ENCODE measurements at regions not wholly inside any gene's neighbourhood (a gene's known extent, or its start where the extent isn't known, plus 50 kb on each side); places are given as distances from the start of the nearest gene placed in this dataset.

DNA sequence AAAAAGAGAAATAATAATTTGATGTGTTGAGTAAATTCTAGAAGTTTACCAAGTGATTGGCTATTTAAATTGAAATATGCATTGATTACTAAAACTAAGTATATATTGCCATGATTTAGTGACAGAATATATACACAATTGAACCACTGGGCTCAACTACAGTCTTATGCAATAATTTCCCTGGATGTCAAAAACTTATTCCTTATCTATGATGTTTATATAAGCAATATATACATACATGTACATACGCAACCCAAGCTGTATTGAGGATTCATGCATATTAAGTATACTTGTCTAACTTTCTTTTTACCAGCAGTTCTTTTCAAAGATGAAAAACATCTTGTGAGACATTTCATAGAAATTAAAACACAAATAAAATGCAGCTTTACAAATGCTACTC is 165.8 kb downstream of the ZIC4 start:
- BruUV-seq (replicated peaks): no TSS peak

More for the DNA sequence above, 165.8 kb downstream of the ZIC4 start:
- H3K79me2 ChIP-seq (ENCODE audit: control insufficient read depth, insufficient read depth, low read length): no peaks in the 10 kb centered on the region
- DNase-seq (ENCODE audit: low read depth, low spot score) (no peak), FAIRE-seq (no peak), ATAC-seq (no peak)
- 88% methylated on average over 1 of the region's 1 CpG for WGBS (ENCODE audit: insufficient coverage, insufficient replicate concordance, low lambda C conversion rate, missing lambda C conversion rate)
- POLR2A ChIA-PET: no interaction called here
- H3K36me3 ChIP-seq (ENCODE audit: control insufficient read depth in 2 of 2, insufficient read depth in 2 of 2, low read length in 1 of 2): no peaks in the 10 kb centered on the region
- no peak overlapping the region for H3K4me3 ChIP-seq
- no peaks in the 10 kb centered on the region for H3K9me3 ChIP-seq (replicated peaks; ENCODE audit: control insufficient read depth, insufficient read depth, low read length)
- in situ Hi-C loops (cut with MboI): no loop called here
- no peak overlapping the region for H3K4me2 ChIP-seq (ENCODE audit: control insufficient read depth, insufficient read depth)
- H3K4me1 ChIP-seq (ENCODE audit: control insufficient read depth, insufficient read depth, low read length): no peaks in the 10 kb centered on the region
- intact Hi-C loops (cut with micrococcal nuclease; ENCODE audit: unreplicated experiment): no loop called here
- RAD21 ChIA-PET (ENCODE audit: unreplicated experiment): no interaction called here
- no peaks in the 10 kb centered on the region for H3K27me3 ChIP-seq (replicated peaks in 1 of 2; ENCODE audit: control insufficient read depth in 2 of 2, insufficient read depth in 2 of 2, low read length in 1 of 2)
- SMC1A ChIA-PET (ENCODE audit: uncharacterized antibody, unreplicated experiment): no interaction called here
- TF ChIP-seq, protein P1, sequence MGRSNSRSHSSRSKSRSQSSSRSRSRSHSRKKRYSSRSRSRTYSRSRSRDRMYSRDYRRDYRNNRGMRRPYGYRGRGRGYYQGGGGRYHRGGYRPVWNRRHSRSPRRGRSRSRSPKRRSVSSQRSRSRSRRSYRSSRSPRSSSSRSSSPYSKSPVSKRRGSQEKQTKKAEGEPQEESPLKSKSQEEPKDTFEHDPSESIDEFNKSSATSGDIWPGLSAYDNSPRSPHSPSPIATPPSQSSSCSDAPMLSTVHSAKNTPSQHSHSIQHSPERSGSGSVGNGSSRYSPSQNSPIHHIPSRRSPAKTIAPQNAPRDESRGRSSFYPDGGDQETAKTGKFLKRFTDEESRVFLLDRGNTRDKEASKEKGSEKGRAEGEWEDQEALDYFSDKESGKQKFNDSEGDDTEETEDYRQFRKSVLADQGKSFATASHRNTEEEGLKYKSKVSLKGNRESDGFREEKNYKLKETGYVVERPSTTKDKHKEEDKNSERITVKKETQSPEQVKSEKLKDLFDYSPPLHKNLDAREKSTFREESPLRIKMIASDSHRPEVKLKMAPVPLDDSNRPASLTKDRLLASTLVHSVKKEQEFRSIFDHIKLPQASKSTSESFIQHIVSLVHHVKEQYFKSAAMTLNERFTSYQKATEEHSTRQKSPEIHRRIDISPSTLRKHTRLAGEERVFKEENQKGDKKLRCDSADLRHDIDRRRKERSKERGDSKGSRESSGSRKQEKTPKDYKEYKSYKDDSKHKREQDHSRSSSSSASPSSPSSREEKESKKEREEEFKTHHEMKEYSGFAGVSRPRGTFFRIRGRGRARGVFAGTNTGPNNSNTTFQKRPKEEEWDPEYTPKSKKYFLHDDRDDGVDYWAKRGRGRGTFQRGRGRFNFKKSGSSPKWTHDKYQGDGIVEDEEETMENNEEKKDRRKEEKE (IDR thresholded peaks at IDR 0.05): no peak
- TF ChIP-seq KAT2A (conservative IDR thresholded peaks at IDR 0.05; ENCODE audit: control insufficient read depth, low read depth, low read length): no peak
- no peak for TF ChIP-seq PAX5 (IDR thresholded peaks at IDR 0.05; ENCODE audit: borderline replicate concordance, low read depth, low read length)
- TF ChIP-seq TBL1XR1 (IDR thresholded peaks at IDR 0.05; ENCODE audit: low read depth, low read length): no peak
- TF ChIP-seq MTA3 (IDR thresholded peaks at IDR 0.05; ENCODE audit: borderline replicate concordance, low read length): no peak
- TF ChIP-seq GABPA (IDR thresholded peaks at IDR 0.05; ENCODE audit: low read depth): no peak
- no peak for TF ChIP-seq CHD4 (IDR thresholded peaks at IDR 0.05)
- no peak for TF ChIP-seq MEF2A (IDR thresholded peaks at IDR 0.05; ENCODE audit: insufficient read depth, low read depth, low read length)
- TF ChIP-seq, protein P2, sequence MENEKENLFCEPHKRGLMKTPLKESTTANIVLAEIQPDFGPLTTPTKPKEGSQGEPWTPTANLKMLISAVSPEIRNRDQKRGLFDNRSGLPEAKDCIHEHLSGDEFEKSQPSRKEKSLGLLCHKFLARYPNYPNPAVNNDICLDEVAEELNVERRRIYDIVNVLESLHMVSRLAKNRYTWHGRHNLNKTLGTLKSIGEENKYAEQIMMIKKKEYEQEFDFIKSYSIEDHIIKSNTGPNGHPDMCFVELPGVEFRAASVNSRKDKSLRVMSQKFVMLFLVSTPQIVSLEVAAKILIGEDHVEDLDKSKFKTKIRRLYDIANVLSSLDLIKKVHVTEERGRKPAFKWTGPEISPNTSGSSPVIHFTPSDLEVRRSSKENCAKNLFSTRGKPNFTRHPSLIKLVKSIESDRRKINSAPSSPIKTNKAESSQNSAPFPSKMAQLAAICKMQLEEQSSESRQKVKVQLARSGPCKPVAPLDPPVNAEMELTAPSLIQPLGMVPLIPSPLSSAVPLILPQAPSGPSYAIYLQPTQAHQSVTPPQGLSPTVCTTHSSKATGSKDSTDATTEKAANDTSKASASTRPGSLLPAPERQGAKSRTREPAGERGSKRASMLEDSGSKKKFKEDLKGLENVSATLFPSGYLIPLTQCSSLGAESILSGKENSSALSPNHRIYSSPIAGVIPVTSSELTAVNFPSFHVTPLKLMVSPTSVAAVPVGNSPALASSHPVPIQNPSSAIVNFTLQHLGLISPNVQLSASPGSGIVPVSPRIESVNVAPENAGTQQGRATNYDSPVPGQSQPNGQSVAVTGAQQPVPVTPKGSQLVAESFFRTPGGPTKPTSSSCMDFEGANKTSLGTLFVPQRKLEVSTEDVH (IDR thresholded peaks at IDR 0.05; ENCODE audit: low read depth, partially characterized antibody): no peak
- TF ChIP-seq, protein P3, sequence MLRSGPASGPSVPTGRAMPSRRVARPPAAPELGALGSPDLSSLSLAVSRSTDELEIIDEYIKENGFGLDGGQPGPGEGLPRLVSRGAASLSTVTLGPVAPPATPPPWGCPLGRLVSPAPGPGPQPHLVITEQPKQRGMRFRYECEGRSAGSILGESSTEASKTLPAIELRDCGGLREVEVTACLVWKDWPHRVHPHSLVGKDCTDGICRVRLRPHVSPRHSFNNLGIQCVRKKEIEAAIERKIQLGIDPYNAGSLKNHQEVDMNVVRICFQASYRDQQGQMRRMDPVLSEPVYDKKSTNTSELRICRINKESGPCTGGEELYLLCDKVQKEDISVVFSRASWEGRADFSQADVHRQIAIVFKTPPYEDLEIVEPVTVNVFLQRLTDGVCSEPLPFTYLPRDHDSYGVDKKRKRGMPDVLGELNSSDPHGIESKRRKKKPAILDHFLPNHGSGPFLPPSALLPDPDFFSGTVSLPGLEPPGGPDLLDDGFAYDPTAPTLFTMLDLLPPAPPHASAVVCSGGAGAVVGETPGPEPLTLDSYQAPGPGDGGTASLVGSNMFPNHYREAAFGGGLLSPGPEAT (IDR thresholded peaks at IDR 0.05; ENCODE audit: low read depth): no peak
- no peak for TF ChIP-seq CREB1 (IDR thresholded peaks at IDR 0.05; ENCODE audit: low read depth)
- TF ChIP-seq MYB (IDR thresholded peaks at IDR 0.05; ENCODE audit: borderline replicate concordance, low read depth, low read length): no peak
- no peak for TF ChIP-seq GATAD2B (conservative IDR thresholded peaks at IDR 0.05; ENCODE audit: low read depth)
- TF ChIP-seq, protein P4, sequence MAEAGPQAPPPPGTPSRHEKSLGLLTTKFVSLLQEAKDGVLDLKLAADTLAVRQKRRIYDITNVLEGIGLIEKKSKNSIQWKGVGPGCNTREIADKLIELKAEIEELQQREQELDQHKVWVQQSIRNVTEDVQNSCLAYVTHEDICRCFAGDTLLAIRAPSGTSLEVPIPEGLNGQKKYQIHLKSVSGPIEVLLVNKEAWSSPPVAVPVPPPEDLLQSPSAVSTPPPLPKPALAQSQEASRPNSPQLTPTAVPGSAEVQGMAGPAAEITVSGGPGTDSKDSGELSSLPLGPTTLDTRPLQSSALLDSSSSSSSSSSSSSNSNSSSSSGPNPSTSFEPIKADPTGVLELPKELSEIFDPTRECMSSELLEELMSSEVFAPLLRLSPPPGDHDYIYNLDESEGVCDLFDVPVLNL (IDR thresholded peaks at IDR 0.05; ENCODE audit: low read depth, low read length): no peak
- no peak for TF ChIP-seq SMAD5 (IDR thresholded peaks at IDR 0.05; ENCODE audit: low read depth)
- TF ChIP-seq DPF2 (IDR thresholded peaks at IDR 0.05): no peak
- TF ChIP-seq NR2C1 (IDR thresholded peaks at IDR 0.05): no peak
- H3K9ac ChIP-seq (ENCODE audit: control insufficient read depth, insufficient read depth, low read length): no peak overlapping the region
- H3K27ac ChIP-seq (ENCODE audit: control insufficient read depth, insufficient read depth): no peak overlapping the region
- H4K20me1 ChIP-seq (ENCODE audit: control insufficient read depth, insufficient read depth): no peaks in the 10 kb centered on the region
- no peak overlapping the region for H2AFZ ChIP-seq (ENCODE audit: control insufficient read depth, low read depth, low read length)
- CTCF ChIA-PET: no interaction called here
